ENCODE measurements at regions not wholly inside any gene's neighbourhood (a gene's known extent, or its start where the extent isn't known, plus 50 kb on each side); places are given as distances from the start of the nearest gene placed in this dataset.

DNA sequence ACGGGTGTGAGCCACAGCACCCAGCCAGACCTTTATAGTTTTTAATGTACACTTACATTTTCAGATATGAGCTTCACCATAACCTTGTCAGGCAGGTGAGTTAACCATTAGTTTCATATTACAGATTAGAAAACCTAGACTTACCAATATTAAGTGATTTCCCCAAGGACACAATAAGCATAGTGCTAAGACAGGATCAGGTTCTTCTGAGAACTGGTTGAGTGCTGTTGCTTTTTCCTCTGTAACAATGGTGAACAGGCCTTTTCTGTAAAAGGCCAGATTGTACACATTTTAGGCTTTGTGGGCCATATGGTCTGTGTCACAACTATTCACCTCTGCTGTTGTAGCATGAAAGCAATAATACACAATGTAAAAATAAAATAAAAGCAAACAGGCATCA lies 332.0 kb downstream of the PIK3C3 start:
- in situ Hi-C loops (cut with HindIII; ENCODE audit: low sequenced_read_pairs) = no loop called here
- no peak overlapping the region for H3K4me3 ChIP-seq (ENCODE audit: low read depth, low read length)
- TF ChIP-seq, protein P1, sequence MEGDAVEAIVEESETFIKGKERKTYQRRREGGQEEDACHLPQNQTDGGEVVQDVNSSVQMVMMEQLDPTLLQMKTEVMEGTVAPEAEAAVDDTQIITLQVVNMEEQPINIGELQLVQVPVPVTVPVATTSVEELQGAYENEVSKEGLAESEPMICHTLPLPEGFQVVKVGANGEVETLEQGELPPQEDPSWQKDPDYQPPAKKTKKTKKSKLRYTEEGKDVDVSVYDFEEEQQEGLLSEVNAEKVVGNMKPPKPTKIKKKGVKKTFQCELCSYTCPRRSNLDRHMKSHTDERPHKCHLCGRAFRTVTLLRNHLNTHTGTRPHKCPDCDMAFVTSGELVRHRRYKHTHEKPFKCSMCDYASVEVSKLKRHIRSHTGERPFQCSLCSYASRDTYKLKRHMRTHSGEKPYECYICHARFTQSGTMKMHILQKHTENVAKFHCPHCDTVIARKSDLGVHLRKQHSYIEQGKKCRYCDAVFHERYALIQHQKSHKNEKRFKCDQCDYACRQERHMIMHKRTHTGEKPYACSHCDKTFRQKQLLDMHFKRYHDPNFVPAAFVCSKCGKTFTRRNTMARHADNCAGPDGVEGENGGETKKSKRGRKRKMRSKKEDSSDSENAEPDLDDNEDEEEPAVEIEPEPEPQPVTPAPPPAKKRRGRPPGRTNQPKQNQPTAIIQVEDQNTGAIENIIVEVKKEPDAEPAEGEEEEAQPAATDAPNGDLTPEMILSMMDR (IDR thresholded peaks at IDR 0.05; ENCODE audit: low read depth, low read length) = no peak
- no peak for DNase-seq (ENCODE audit: low read depth, low spot score)

DNA sequence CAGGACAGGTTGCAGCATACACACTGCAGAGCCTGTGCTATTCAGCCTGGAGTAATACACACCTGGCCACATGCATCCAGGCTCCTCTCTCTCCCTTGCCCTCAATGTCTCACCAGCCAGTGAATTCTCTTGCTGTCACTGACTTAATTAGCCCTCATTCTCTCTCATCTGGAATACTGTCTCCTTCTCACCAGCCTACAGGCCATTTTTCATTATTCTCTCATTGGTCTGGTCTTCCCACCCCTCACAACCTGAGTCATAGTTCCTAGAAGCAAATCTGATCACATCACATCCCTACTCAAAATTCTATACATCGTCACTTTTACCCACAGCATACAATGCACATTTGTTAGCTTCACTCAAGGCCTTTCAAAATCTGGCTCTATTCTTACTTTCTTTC lies 333.1 kb downstream of the PIK3C3 start:
- in situ Hi-C loops (cut with HindIII; ENCODE audit: low sequenced_read_pairs) = no loop called here
- TF ChIP-seq, protein P1 (IDR thresholded peaks at IDR 0.05; ENCODE audit: low read depth, low read length) = no peak
- H3K4me3 ChIP-seq (ENCODE audit: low read depth, low read length) = no peak overlapping the region
- no peak for DNase-seq (ENCODE audit: low read depth, low spot score)

DNA sequence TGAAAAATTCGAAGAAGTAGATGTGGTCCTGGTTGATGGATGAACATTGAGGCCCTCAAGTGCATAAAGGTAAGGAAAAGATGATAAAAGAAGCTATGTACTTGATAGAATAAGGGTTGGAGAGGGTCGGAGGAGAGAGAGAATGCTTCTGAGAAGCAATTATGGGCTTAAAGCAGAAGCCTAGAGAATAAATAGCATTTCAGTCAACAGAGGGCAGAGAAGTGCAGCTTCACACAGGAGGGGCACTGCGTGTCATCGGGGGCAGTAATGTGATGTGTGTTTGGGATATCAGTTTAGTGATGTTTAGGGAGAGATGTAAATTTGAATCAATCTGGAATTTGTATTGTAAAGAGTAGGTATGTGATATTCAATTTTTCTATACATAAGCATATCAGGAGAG lies 334.5 kb downstream of the PIK3C3 start:
- TF ChIP-seq, protein P1 (IDR thresholded peaks at IDR 0.05; ENCODE audit: low read depth, low read length) = no peak
- DNase-seq (ENCODE audit: low read depth, low spot score) = no peak
- in situ Hi-C loops (cut with HindIII; ENCODE audit: low sequenced_read_pairs) = no loop called here
- no peak overlapping the region for H3K4me3 ChIP-seq (ENCODE audit: low read depth, low read length)

DNA sequence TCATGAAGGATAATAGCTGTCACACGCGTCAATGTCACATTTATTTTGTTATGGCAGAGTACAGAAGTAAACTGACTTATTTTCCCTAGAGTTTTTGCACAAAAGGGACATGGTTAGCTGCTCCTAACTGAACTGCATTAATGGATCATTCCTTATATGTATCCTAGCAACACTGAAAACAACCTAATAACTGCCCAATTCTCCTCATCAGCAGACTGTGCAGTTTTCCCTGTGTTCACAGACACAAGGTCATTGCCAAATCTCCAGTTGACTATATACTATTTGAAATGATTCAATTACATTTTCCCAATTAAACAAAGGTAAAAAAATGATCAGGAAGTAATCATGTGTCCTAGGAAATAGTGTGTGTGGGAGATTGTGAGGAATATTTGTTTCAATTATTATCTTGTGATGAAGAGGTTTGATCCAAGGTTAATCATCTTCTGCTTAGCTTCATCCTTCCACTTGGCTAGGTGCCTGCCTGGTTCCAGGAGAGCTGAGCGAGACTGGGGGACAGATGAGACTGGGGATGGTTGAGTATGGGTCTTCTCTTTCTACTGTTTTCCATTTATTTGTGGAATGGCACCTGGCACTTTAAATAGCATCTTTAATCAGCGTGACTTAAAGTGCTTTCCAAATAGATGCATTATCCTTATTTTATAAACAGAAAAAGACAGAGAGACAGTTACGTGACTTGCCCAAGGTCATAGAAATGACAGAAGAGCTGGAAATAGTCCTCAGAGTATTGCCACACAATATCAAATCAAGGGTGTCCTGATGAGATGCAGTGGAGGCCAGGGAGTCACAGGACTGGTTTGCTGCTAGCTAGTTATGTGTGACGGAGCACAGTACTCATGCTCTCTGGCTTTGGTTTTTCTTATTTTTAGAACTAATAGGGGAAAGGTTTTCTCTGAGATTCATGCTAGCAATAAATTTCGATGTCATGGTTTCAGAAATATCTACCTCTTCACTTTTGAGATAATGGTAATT lies 335.6 kb downstream of the PIK3C3 start:
- TF ChIP-seq, protein P1 (IDR thresholded peaks at IDR 0.05; ENCODE audit: low read depth, low read length) = no peak
- in situ Hi-C loops (cut with HindIII; ENCODE audit: low sequenced_read_pairs) = no loop called here
- no peak for DNase-seq (ENCODE audit: low read depth, low spot score)
- no peak overlapping the region for H3K4me3 ChIP-seq (ENCODE audit: low read depth, low read length)

DNA sequence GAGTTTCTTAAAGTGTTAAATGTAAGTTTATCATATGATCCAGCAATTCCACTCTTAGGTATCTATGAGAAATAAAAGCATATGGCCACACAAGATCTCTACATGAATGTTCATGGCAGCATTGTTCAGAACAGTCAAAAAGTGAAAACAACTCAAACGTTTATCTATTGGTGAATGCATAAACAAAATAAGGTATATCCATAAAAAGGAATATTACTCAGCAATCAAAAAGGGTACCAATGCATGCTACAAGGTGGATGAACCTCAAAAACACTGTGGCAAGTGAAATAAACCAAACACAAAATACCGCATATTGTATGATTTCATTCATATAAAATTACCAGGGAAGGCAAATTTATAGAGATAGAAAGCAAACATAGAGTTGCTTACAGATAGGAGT lies 337.6 kb downstream of the PIK3C3 start:
- in situ Hi-C loops (cut with HindIII; ENCODE audit: low sequenced_read_pairs) = no loop called here
- no peak for DNase-seq (ENCODE audit: low read depth, low spot score)
- TF ChIP-seq, protein P1 (IDR thresholded peaks at IDR 0.05; ENCODE audit: low read depth, low read length) = no peak
- H3K4me3 ChIP-seq (ENCODE audit: low read depth, low read length) = no peak overlapping the region

DNA sequence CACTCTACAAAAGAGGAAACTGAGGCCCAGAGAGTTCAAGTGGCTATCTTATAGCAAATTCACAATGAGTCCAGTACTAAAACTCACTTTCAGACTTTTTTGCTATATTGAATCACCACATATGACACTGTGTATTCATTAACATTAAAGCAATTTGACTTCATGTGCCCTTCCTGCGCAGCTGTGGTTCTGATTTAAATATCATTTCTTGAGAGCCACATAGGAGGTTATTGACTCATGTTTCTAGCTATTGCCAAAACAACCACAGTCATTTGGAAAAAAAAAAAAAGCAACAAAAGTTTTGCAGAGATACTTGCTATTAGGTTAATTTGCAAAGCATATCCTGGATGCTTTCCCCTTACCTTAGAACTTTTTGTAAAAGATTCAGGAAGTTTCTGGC lies 341.2 kb downstream of the PIK3C3 start:
- in situ Hi-C loops (cut with HindIII; ENCODE audit: low sequenced_read_pairs) = no loop called here
- H3K4me3 ChIP-seq (ENCODE audit: low read depth, low read length) = no peak overlapping the region
- TF ChIP-seq, protein P1 (IDR thresholded peaks at IDR 0.05; ENCODE audit: low read depth, low read length) = no peak

More for the DNA sequence above, 341.2 kb downstream of the PIK3C3 start:
- DNase-seq (ENCODE audit: low read depth, low spot score) = peak; percentile 28

Measured in astrocyte of the spinal cord (primary cell).